SK-N-MC (cell line): ENCODE measurements at regions not wholly inside any gene's neighbourhood (a gene's known extent, or its start where the extent isn't known, plus 50 kb on each side); places are given as distances from the start of the nearest gene placed in this dataset.
"Not testable (repeated sequence)": the region's sequence is repeated elsewhere in the genome, so short reads cannot be mapped to it uniquely, and the experiment has no call there.

Experiments used
- DNase-seq: peaks from one replicate; pipeline ENCODE4 v3.0.0-alpha.2; 2011; ENCODE audit warnings: low read depth, low spot score
- H3K27ac ChIP-seq: fragments of 200-600 bp; sonication (generic); 2 replicates; pipeline ENCODE4 v1.5.1; 2016; ENCODE audit warnings: mixed run types
- H3K36me3 ChIP-seq: fragments of 200-600 bp; sonication (generic); 2 replicates; pipeline ENCODE4 v1.6.1; 2017; ENCODE audit warnings: antibody characterized with exemption, low read length, mixed read lengths; ENCODE audit not compliant: insufficient read depth
- H3K4me3 ChIP-seq: fragments of 200-600 bp; sonication (generic); 2 replicates; pipeline ENCODE4 v1.5.1; 2016
- H3K9ac ChIP-seq: fragments of 200-600 bp; sonication (generic); 2 replicates; pipeline ENCODE4 v1.8.0; 2017; ENCODE audit warnings: mixed run types, mixed read lengths; ENCODE audit not compliant: insufficient read length
- H3K9me3 ChIP-seq: fragments of 200-600 bp; sonication (generic); 2 replicates; pipeline ENCODE4 v1.6.1; 2017; ENCODE audit warnings: low read depth, mild to moderate bottlenecking, antibody characterized with exemption, low read length, moderate library complexity, mixed read lengths
- EZH2 ChIP-seq: fragments of 200-600 bp; sonication (generic); IDR thresholded peaks from one replicate; pipeline ENCODE4 v1.6.1; 2017; ENCODE audit warnings: antibody characterized with exemption
- FOXP2 ChIP-seq: optimal IDR thresholded peaks from 2 replicates; pipeline ENCODE3; 2011; ENCODE audit warnings: mild to moderate bottlenecking, moderate library complexity; ENCODE audit not compliant: insufficient read depth; ENCODE audit errors: extremely low read length, control extremely low read depth
- POLR2AphosphoS5 ChIP-seq: IDR thresholded peaks from 2 replicates; pipeline ENCODE4 v1.6.1; 2012; ENCODE audit warnings: mild to moderate bottlenecking, low read depth, low read length, borderline replicate concordance

GRCh38 chr15:35956056-35956455 is 410.1 kb upstream of the DPH6 start:
- Histone ChIP-seq H3K4me3 (no peak overlapping the region), H3K27ac (no peak overlapping the region), H3K9ac (no peak overlapping the region), H3K9me3 (no peaks in the 10 kb centered on the region), H3K36me3 (no peaks in the 10 kb centered on the region)
- no peak for DNase-seq
- no peak for TF ChIP-seq EZH2

- DNase-seq: no peak
Observed at GRCh38 chr15:35958021-35958420, 412.1 kb upstream of the DPH6 start.

DNA sequence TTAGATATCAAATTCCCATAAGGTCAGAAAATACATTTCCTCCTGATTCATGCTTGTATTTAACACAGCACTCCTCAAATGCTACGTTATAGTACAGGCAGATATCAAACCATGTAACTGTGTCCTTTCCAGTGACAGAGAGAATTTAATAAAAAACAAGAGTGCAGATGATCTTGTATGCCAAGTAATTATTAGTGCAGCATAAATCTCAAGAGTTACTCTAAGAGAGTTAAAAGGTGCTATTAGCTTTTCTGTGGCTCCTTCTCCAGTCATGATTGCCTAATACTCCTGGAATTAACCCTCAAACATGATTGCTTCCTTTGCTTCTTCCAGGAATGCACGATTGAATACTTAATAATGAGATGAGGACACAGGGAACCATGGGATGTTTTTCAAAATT is 413.0 kb upstream of the DPH6 start:
- peak overlapping the region; percentile 12; the same call in 1 of the 2 replicates for H3K27ac ChIP-seq
- DNase-seq: no peak
- peak overlapping the region; percentile 47 for H3K4me3 ChIP-seq
- no peaks in the 10 kb centered on the region for H3K9me3 ChIP-seq
- H3K36me3 ChIP-seq: no peaks in the 10 kb centered on the region
- TF ChIP-seq POLR2AphosphoS5 (no peak), FOXP2 (no peak), EZH2 (no peak)
- H3K9ac ChIP-seq: no peak overlapping the region

More at GRCh38 chr15:35958021-35958420, 412.1 kb upstream of the DPH6 start:
- Histone ChIP-seq H3K9ac (no peak overlapping the region), H3K9me3 (no peaks in the 10 kb centered on the region), H3K36me3 (no peaks in the 10 kb centered on the region), H3K4me3 (peak overlapping the region; percentile 20), H3K27ac (no peak overlapping the region)
- TF ChIP-seq FOXP2 (no peak), POLR2AphosphoS5 (no peak), EZH2 (no peak)

GRCh38 chr15:35963326-35963725 is 417.4 kb upstream of the DPH6 start:
- Histone ChIP-seq H3K9ac (no peak overlapping the region), H3K27ac (no peak overlapping the region), H3K36me3 (no peaks in the 10 kb centered on the region), H3K4me3 (no peak overlapping the region), H3K9me3 (no peaks in the 10 kb centered on the region)
- TF ChIP-seq FOXP2 (no peak), EZH2 (no peak), POLR2AphosphoS5 (no peak)
- DNase-seq: no peak

GRCh38 chr15:35966781-35967180 is 420.8 kb upstream of the DPH6 start:
- TF ChIP-seq POLR2AphosphoS5 (no peak), FOXP2 (no peak), EZH2 (no peak)
- no peak overlapping the region for H3K27ac ChIP-seq
- H3K4me3 ChIP-seq: no peak overlapping the region
- no peaks in the 10 kb centered on the region for H3K36me3 ChIP-seq
- no peak for DNase-seq
- no peak overlapping the region for H3K9ac ChIP-seq
- no peaks in the 10 kb centered on the region for H3K9me3 ChIP-seq

DNA sequence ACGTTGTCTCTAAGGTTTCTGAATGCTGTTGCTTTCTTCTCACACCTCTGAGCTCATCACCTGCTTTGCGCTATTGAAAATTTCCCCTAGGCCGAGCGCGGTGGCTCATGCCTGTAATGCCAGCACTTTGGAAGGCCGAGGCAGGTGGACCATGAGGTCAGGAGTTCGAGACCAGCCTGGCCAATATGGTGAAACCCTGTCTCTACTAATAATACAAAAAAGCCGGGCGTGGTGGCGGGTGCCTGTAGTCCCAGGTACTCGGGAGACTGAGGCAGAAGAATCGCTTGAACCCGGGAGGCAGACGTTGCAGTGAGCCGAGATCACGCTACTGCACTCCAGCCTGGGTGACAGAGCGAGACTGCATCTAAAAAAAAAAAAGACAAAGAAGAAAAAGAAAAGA is 422.0 kb upstream of the DPH6 start:
- not testable (repeated sequence) for H3K36me3 ChIP-seq, H3K4me3 ChIP-seq

GRCh38 chr15:35973029-35973428 is 427.1 kb upstream of the DPH6 start:
- TF ChIP-seq EZH2 (no peak), POLR2AphosphoS5 (no peak), FOXP2 (no peak)
- no peaks in the 10 kb centered on the region for H3K9me3 ChIP-seq
- H3K27ac ChIP-seq: no peak overlapping the region
- no peak overlapping the region for H3K4me3 ChIP-seq
- no peak for DNase-seq
- H3K9ac ChIP-seq: no peak overlapping the region
- H3K36me3 ChIP-seq: no peaks in the 10 kb centered on the region

More for the DNA sequence above, 422.0 kb upstream of the DPH6 start:
- H3K9ac ChIP-seq, DNase-seq, H3K9me3 ChIP-seq, H3K27ac ChIP-seq: not testable (repeated sequence)

GRCh38 chr15:35974052-35974451 is 428.1 kb upstream of the DPH6 start:
- DNase-seq: no peak
- Histone ChIP-seq H3K9ac (no peak overlapping the region), H3K36me3 (no peaks in the 10 kb centered on the region), H3K9me3 (no peaks in the 10 kb centered on the region), H3K27ac (no peak overlapping the region), H3K4me3 (no peak overlapping the region)
- TF ChIP-seq POLR2AphosphoS5: no peak
- TF ChIP-seq FOXP2: no peak
- TF ChIP-seq EZH2: no peak

DNA sequence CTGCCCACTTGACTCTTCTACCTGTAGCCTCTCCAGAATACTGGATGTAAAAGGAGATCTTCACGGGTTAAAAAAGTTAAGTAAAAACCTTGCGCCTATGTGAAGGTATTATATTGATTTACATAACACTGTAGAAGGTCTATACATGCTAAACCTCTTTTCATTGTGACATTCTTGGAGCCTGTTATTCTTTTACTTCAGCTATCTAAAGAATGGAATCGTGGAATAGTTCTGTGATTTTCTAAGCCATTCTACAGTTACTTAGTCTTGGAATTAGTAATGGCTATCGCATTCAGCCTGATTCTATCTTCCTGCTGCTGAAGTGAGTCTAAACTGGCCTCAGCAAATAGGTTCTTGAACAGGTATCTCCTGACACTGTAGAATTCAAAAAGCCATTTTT is 430.0 kb upstream of the DPH6 start:
- TF ChIP-seq FOXP2 (no peak), POLR2AphosphoS5 (no peak), EZH2 (no peak)

More for the DNA sequence above, 430.0 kb upstream of the DPH6 start:
- no peak overlapping the region for H3K9ac ChIP-seq
- DNase-seq: no peak
- no peak overlapping the region for H3K27ac ChIP-seq
- no peak overlapping the region for H3K4me3 ChIP-seq
- no peaks in the 10 kb centered on the region for H3K36me3 ChIP-seq
- no peaks in the 10 kb centered on the region for H3K9me3 ChIP-seq
